Astrocyte (in vitro differentiated cells and primary cell): ENCODE measurements at regions not wholly inside any gene's neighbourhood (a gene's known extent, or its start where the extent isn't known, plus 50 kb on each side); places are given as distances from the start of the nearest gene placed in this dataset.

ENCODE experiments used
- DNase-seq: peaks from one replicate; pipeline ENCODE4 v3.0.0-alpha.2; 2010; ENCODE audit warnings: low read depth
- FAIRE-seq: peaks from 2 replicates; lab custom pipeline; 2011; peaks lifted over from hg19 to GRCh38; lab: Jason Lieb, UNC
- H2AFZ ChIP-seq: 2 replicates; pipeline ENCODE4 v1.6.0; 2012; ENCODE audit warnings: low read depth, low read length, inconsistent platforms
- H3K27ac ChIP-seq: 2 replicates; pipeline ENCODE4 v1.5.1; 2011; ENCODE audit warnings: low read depth, low read length, inconsistent platforms
- H3K27me3 ChIP-seq: 2 replicates; pipeline ENCODE4 v1.6.0; 2011; ENCODE audit warnings: low read length, inconsistent platforms; ENCODE audit not compliant: insufficient read depth
- H3K36me3 ChIP-seq: 2 replicates; pipeline ENCODE4 v1.5.1; 2011; ENCODE audit warnings: low read length, inconsistent platforms; ENCODE audit not compliant: insufficient read depth
- H3K4me1 ChIP-seq: 2 replicates; pipeline ENCODE4 v1.5.1; 2011; ENCODE audit warnings: low read length, inconsistent platforms; ENCODE audit not compliant: insufficient read depth
- H3K4me2 ChIP-seq: 2 replicates; pipeline ENCODE4 v1.6.0; 2012; ENCODE audit warnings: low read length, inconsistent platforms
- H3K4me3 ChIP-seq: 2 replicates; pipeline ENCODE4 v1.5.1; 2011; ENCODE audit warnings: low read depth, mild to moderate bottlenecking, low read length, inconsistent platforms; ENCODE audit not compliant: insufficient read depth
- H3K79me2 ChIP-seq: 2 replicates; pipeline ENCODE4 v1.6.0; 2012; ENCODE audit warnings: mild to moderate bottlenecking, low read length, inconsistent platforms; ENCODE audit not compliant: insufficient read depth
- H3K9ac ChIP-seq: 2 replicates; pipeline ENCODE4 v1.6.0; 2012; ENCODE audit warnings: mild to moderate bottlenecking, low read length, inconsistent platforms
- H3K9me3 ChIP-seq: 2 replicates; pipeline ENCODE4 v1.5.1; 2012; ENCODE audit warnings: low read depth, mild to moderate bottlenecking, low read length, inconsistent platforms; ENCODE audit not compliant: insufficient read depth
- H4K20me1 ChIP-seq: 2 replicates; pipeline ENCODE4 v1.6.0; 2012; ENCODE audit warnings: low read length, inconsistent platforms; ENCODE audit not compliant: insufficient read depth
- H3K27ac Mint-ChIP-seq: one replicate; pipeline ENCODE4 v1.8.0; 2021; ENCODE audit warnings: mild to moderate bottlenecking, mixed read lengths; ENCODE audit not compliant: unreplicated experiment
- H3K27me3 Mint-ChIP-seq: one replicate; pipeline ENCODE4 v1.8.0; 2021; ENCODE audit warnings: low read depth, mixed read lengths; ENCODE audit not compliant: unreplicated experiment
- H3K36me3 Mint-ChIP-seq: one replicate; pipeline ENCODE4 v1.8.0; 2021; ENCODE audit warnings: low read depth, mixed read lengths; ENCODE audit not compliant: unreplicated experiment
- H3K4me1 Mint-ChIP-seq: one replicate; pipeline ENCODE4 v1.8.0; 2021; ENCODE audit warnings: low read depth, mixed read lengths; ENCODE audit not compliant: unreplicated experiment
- H3K4me3 Mint-ChIP-seq: one replicate; pipeline ENCODE4 v1.8.0; 2021; ENCODE audit warnings: mild to moderate bottlenecking, moderate library complexity, mixed read lengths; ENCODE audit not compliant: unreplicated experiment
- H3K9me3 Mint-ChIP-seq: one replicate; pipeline ENCODE4 v1.8.0; 2021; ENCODE audit warnings: mild to moderate bottlenecking, mixed read lengths; ENCODE audit not compliant: unreplicated experiment
- CTCF ChIP-seq: IDR thresholded peaks from 2 replicates; pipeline ENCODE4 v1.5.1; 2011; ENCODE audit warnings: low read depth, mild to moderate bottlenecking, inconsistent platforms, low read length, moderate library complexity; ENCODE audit not compliant: insufficient read depth
- EZH2 ChIP-seq: IDR thresholded peaks from 2 replicates; pipeline ENCODE4 v1.6.1; 2012; ENCODE audit warnings: mild to moderate bottlenecking, low read length, inconsistent platforms; ENCODE audit not compliant: insufficient read depth

DNA sequence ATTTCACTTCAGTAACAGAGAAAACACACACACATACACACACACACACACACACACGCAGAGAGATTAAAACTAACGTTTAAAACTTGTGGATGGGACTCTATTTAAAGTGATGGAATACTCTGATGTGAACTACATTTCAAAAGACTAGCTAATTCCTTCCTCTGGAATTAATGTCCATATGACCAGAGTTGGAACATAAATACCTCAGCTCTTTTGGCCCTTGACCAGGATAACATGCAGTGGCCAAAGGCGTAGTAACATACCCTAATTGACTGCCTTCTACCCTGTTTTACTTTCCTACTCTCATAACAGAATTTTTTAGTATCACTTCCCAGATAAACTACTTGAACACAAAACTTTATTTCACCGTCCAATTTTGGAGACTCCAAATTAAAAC lies 671.3 kb upstream of the CHAC2 start:
- H3K27ac Mint-ChIP-seq = no peak overlapping the region
- H3K27ac ChIP-seq = no peak overlapping the region
- DNase-seq (no peak), FAIRE-seq (no peak)
- H4K20me1 ChIP-seq = no peaks in the 10 kb centered on the region
- no peaks in the 10 kb centered on the region for H3K36me3 ChIP-seq
- peaks cover 3% of the 10 kb centered on the region for H3K4me1 Mint-ChIP-seq
- H3K36me3 Mint-ChIP-seq = no peaks in the 10 kb centered on the region
- no peaks in the 10 kb centered on the region for H3K9me3 ChIP-seq
- no peaks in the 10 kb centered on the region for H3K27me3 ChIP-seq
- H3K4me3 ChIP-seq = no peak overlapping the region
- no peaks in the 10 kb centered on the region for H3K79me2 ChIP-seq
- H3K27me3 Mint-ChIP-seq = no peaks in the 10 kb centered on the region
- no peaks in the 10 kb centered on the region for H3K9me3 Mint-ChIP-seq
- H3K4me1 ChIP-seq = no peaks in the 10 kb centered on the region
- H3K9ac ChIP-seq = no peak overlapping the region
- H3K4me2 ChIP-seq = no peak overlapping the region
- no peak for TF ChIP-seq EZH2
- TF ChIP-seq CTCF = no peak
- no peak overlapping the region for H2AFZ ChIP-seq
- no peak overlapping the region for H3K4me3 Mint-ChIP-seq

DNA sequence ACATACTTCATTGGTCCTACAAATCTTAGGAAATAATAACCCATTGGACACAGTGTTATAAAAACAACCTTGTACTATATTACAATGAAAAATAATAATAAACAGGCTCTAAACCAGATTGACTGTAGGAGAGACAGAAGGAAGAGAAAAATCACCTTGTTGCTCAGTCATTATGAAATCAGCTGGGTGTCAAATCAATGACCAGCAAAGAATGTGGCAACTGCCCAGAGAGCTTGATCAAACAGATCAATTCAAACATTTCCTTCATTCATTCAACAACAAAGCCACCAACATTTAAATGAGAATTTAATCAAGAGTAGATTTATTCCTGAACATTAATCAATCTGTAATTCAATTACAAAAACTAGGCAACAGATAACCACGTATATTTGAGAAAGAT lies 671.9 kb upstream of the CHAC2 start:
- TF ChIP-seq CTCF (no peak), EZH2 (no peak)
- no peaks in the 10 kb centered on the region for H3K9me3 Mint-ChIP-seq
- no peaks in the 10 kb centered on the region for H3K36me3 Mint-ChIP-seq

GRCh38 chr2:53095227-53095626 lies 672.4 kb upstream of the CHAC2 start:
- Histone ChIP-seq H3K4me1 (no peaks in the 10 kb centered on the region), H3K4me2 (no peak overlapping the region), H2AFZ (no peak overlapping the region), H3K9ac (no peak overlapping the region), H3K4me3 (no peak overlapping the region), H4K20me1 (no peaks in the 10 kb centered on the region), H3K9me3 (no peaks in the 10 kb centered on the region), H3K36me3 (no peaks in the 10 kb centered on the region), H3K79me2 (no peaks in the 10 kb centered on the region), H3K27ac (no peak overlapping the region), H3K27me3 (no peaks in the 10 kb centered on the region)
- Mint-ChIP-seq H3K27me3 (no peaks in the 10 kb centered on the region), H3K4me1 (peaks cover 3% of the 10 kb centered on the region), H3K36me3 (no peaks in the 10 kb centered on the region), H3K27ac (no peak overlapping the region), H3K4me3 (no peak overlapping the region), H3K9me3 (no peaks in the 10 kb centered on the region)
- DNase-seq = no peak
- FAIRE-seq = no peak
- no peak for TF ChIP-seq CTCF
- TF ChIP-seq EZH2 = no peak

More for the DNA sequence above, 671.9 kb upstream of the CHAC2 start:
- Histone ChIP-seq H2AFZ (no peak overlapping the region), H3K9ac (no peak overlapping the region), H3K27me3 (no peaks in the 10 kb centered on the region), H3K4me2 (no peak overlapping the region), H3K79me2 (no peaks in the 10 kb centered on the region), H3K4me3 (no peak overlapping the region), H4K20me1 (no peaks in the 10 kb centered on the region), H3K27ac (no peak overlapping the region), H3K9me3 (no peaks in the 10 kb centered on the region), H3K36me3 (no peaks in the 10 kb centered on the region), H3K4me1 (no peaks in the 10 kb centered on the region)
- no peak overlapping the region for H3K4me3 Mint-ChIP-seq
- no peaks in the 10 kb centered on the region for H3K27me3 Mint-ChIP-seq
- FAIRE-seq = no peak
- no peak for DNase-seq
- H3K27ac Mint-ChIP-seq = no peak overlapping the region
- peaks cover 3% of the 10 kb centered on the region for H3K4me1 Mint-ChIP-seq
